H1 (cell line): ENCODE measurements at regions not wholly inside any gene's neighbourhood (a gene's known extent, or its start where the extent isn't known, plus 50 kb on each side); places are given as distances from the start of the nearest gene placed in this dataset.
"Not testable (repeated sequence)": the region's sequence is repeated elsewhere in the genome, so short reads cannot be mapped to it uniquely, and the experiment has no call there.

Source experiments
- CTCF ChIA-PET: fragments of 300-600 bp; sonication (Branson Sonifier 250); formaldehyde crosslinking; loops from one replicate; lab custom pipeline; 2021; ENCODE audit not compliant: partially characterized antibody; lab: Charles Lee
- POLR2A ChIA-PET: fragments of 300-600 bp; sonication (Branson Sonifier 250); formaldehyde crosslinking; loops from one replicate; lab custom pipeline; 2021; ENCODE audit warnings: inconsistent platforms; ENCODE audit not compliant: partially characterized antibody; lab: Charles Lee
- DNase-seq, 2 experiments: peaks; one replicate each; pipeline versions ENCODE4 v3.0.0 to v3.0.0-alpha.2; 2010 to 2022; ENCODE audit warnings: low spot score in 2 of 2, low read depth in 1 of 2, mixed read lengths in 1 of 2
- FAIRE-seq: peaks from 2 replicates; lab custom pipeline; 2011; peaks lifted over from hg19 to GRCh38; lab: Jason Lieb, UNC
- H2AFZ ChIP-seq: 2 replicates; pipeline ENCODE4 v1.8.1; 2012; ENCODE audit warnings: low read length, inconsistent platforms
- H2AK5ac ChIP-seq: 2 replicates; pipeline ENCODE4 v1.6.1; 2013; ENCODE audit warnings: low read depth, low read length
- H2BK120ac ChIP-seq: replicated peaks from 2 replicates; pipeline ENCODE3; 2013; ENCODE audit warnings: low read depth, low read length, inconsistent platforms
- H2BK12ac ChIP-seq: 2 replicates; pipeline ENCODE4 v1.6.1; 2013; ENCODE audit warnings: low read depth, low read length
- H2BK15ac ChIP-seq: 2 replicates; pipeline ENCODE4 v1.6.1; 2013; ENCODE audit warnings: low read length
- H2BK20ac ChIP-seq: 2 replicates; pipeline ENCODE4 v1.6.1; 2013; ENCODE audit warnings: low read length
- H2BK5ac ChIP-seq: 2 replicates; pipeline ENCODE4 v1.6.1; 2013; ENCODE audit warnings: low read depth, low read length
- H3K14ac ChIP-seq: 2 replicates; pipeline ENCODE4 v1.6.1; 2013; ENCODE audit warnings: inconsistent platforms; ENCODE audit not compliant: insufficient read length
- H3K18ac ChIP-seq: 2 replicates; pipeline ENCODE4 v1.6.1; 2013; ENCODE audit warnings: low read length; ENCODE audit errors: extremely low read depth
- H3K23ac ChIP-seq: 2 replicates; pipeline ENCODE4 v1.6.1; 2013; ENCODE audit warnings: inconsistent platforms; ENCODE audit not compliant: insufficient read length
- H3K23me2 ChIP-seq: 2 replicates; pipeline ENCODE4 v1.6.1; 2013; ENCODE audit warnings: low read depth, low read length
- H3K27ac ChIP-seq: 2 replicates; pipeline ENCODE4 v1.6.1; 2011; ENCODE audit warnings: low read depth, low read length, inconsistent platforms
- H3K27me3 ChIP-seq, 4 experiments: replicated peaks in 1 of 4; 1 replicate in 1 of 4; 2 replicates in 3 of 4; pipeline versions ENCODE4 v1.6.1 to v1.8.1; 2011 to 2013; ENCODE audit warnings: low read length in 3 of 4, mild to moderate bottlenecking in 3 of 4, inconsistent platforms in 2 of 4, mixed read lengths in 2 of 4, moderate library complexity in 1 of 4; ENCODE audit not compliant: control insufficient read depth in 3 of 4, insufficient read depth in 3 of 4; ENCODE audit errors: extremely low read depth in 1 of 4
- H3K36me3 ChIP-seq, 4 experiments: 2 replicates each; pipeline versions ENCODE4 v1.6.1 to v1.8.1; 2011 to 2013; ENCODE audit warnings: mild to moderate bottlenecking in 4 of 4, low read length in 3 of 4, moderate library complexity in 2 of 4, control low read depth in 1 of 4, inconsistent platforms in 1 of 4; ENCODE audit not compliant: insufficient read depth in 4 of 4, control insufficient read depth in 2 of 4
- H3K4ac ChIP-seq: replicated peaks from 2 replicates; pipeline ENCODE3; 2013; ENCODE audit warnings: low read length, low read depth, mixed read lengths, inconsistent platforms; ENCODE audit not compliant: insufficient read length
- H3K4me1 ChIP-seq, 4 experiments: replicated peaks in 1 of 4; 1 replicate in 1 of 4; 2 replicates in 3 of 4; pipeline versions ENCODE4 v1.6.1 to v1.8.1; 2011 to 2013; ENCODE audit warnings: low read length in 3 of 4, inconsistent platforms in 2 of 4, mixed read lengths in 1 of 4; ENCODE audit not compliant: insufficient read depth in 4 of 4, control insufficient read depth in 3 of 4
- H3K4me2 ChIP-seq, 2 experiments: 2 replicates each; pipeline versions ENCODE4 v1.6.1 to v1.8.1; 2011 to 2013; ENCODE audit warnings: low read depth in 2 of 2, low read length in 2 of 2, control low read depth in 1 of 2, inconsistent platforms in 1 of 2, mild to moderate bottlenecking in 1 of 2; ENCODE audit not compliant: insufficient read depth in 1 of 2
- H3K4me3 ChIP-seq, 4 experiments: fragments of 200-600, 300-600 bp in 1 of 4; sonication (generic), shearing (Covaris generic), sonication (Bioruptor Twin) in 1 of 4; 2 replicates each; pipeline versions ENCODE4 v1.5.1 to v1.8.1; 2011 to 2016; ENCODE audit warnings: low read length in 4 of 4, low read depth in 3 of 4, control low read depth in 2 of 4, inconsistent platforms in 2 of 4, mild to moderate bottlenecking in 2 of 4, mixed read lengths in 1 of 4, moderate library complexity in 1 of 4; ENCODE audit not compliant: insufficient read depth in 2 of 4; ENCODE audit errors: extremely low read depth in 1 of 4
- H3K56ac ChIP-seq: replicated peaks from 2 replicates; pipeline ENCODE3; 2013; ENCODE audit warnings: low read depth, mild to moderate bottlenecking, mixed read lengths, low read length, inconsistent platforms; ENCODE audit not compliant: insufficient read length
- H3K79me1 ChIP-seq: 2 replicates; pipeline ENCODE4 v1.6.1; 2013; ENCODE audit warnings: low read depth, low read length, control low read depth
- H3K79me2 ChIP-seq, 2 experiments: 2 replicates each; pipeline versions ENCODE4 v1.6.1 to v1.8.1; 2012 to 2013; ENCODE audit warnings: low read length in 2 of 2, mild to moderate bottlenecking in 2 of 2, inconsistent platforms in 1 of 2; ENCODE audit not compliant: insufficient read depth in 2 of 2, control insufficient read depth in 1 of 2
- H3K9ac ChIP-seq, 4 experiments: replicated peaks in 1 of 4; 1 replicate in 1 of 4; 2 replicates in 3 of 4; pipeline versions ENCODE4 v1.6.1 to v1.8.1; 2011 to 2013; ENCODE audit warnings: low read depth in 3 of 4, low read length in 3 of 4, control low read depth in 2 of 4, mild to moderate bottlenecking in 2 of 4, moderate library complexity in 2 of 4, inconsistent platforms in 1 of 4; ENCODE audit errors: extremely low read depth in 1 of 4
- H3K9me3 ChIP-seq, 2 experiments: 2 replicates each; pipeline versions ENCODE4 v1.6.1 to v1.8.1; 2012 to 2013; ENCODE audit warnings: mild to moderate bottlenecking in 2 of 2, moderate library complexity in 2 of 2, control low read depth in 1 of 2, inconsistent platforms in 1 of 2, low read depth in 1 of 2, low read length in 1 of 2, mixed read lengths in 1 of 2; ENCODE audit not compliant: insufficient read depth in 2 of 2
- H4K20me1 ChIP-seq, 2 experiments: replicated peaks in 1 of 2; 2 replicates each; pipeline versions ENCODE3 to v1.8.1; 2011 to 2013; ENCODE audit warnings: inconsistent platforms in 2 of 2, low read length in 2 of 2, mild to moderate bottlenecking in 1 of 2; ENCODE audit not compliant: insufficient read depth in 2 of 2, control insufficient read depth in 1 of 2
- H4K5ac ChIP-seq: 2 replicates; pipeline ENCODE4 v1.6.1; 2013; ENCODE audit warnings: low read length, low read depth, mixed read lengths, inconsistent platforms; ENCODE audit not compliant: insufficient read length
- H4K8ac ChIP-seq: 2 replicates; pipeline ENCODE4 v1.8.0; 2013; ENCODE audit warnings: mild to moderate bottlenecking, moderate library complexity, low read length, inconsistent platforms; ENCODE audit not compliant: insufficient read depth; ENCODE audit errors: extremely low read depth
- H4K91ac ChIP-seq: replicated peaks from 2 replicates; pipeline ENCODE3; 2013; ENCODE audit warnings: low read length, mixed read lengths, inconsistent platforms; ENCODE audit not compliant: insufficient read length
- CEBPB ChIP-seq: IDR thresholded peaks from 2 replicates; pipeline ENCODE4 v1.6.1; 2012; ENCODE audit warnings: low read depth, low read length
- CTBP2 ChIP-seq: IDR thresholded peaks from 2 replicates; pipeline ENCODE4 v1.7.0; 2011; ENCODE audit warnings: borderline replicate concordance, mild to moderate bottlenecking, moderate library complexity, mixed read lengths, low read length; ENCODE audit not compliant: insufficient read depth, insufficient read length
- FOSL1 ChIP-seq: IDR thresholded peaks from 2 replicates; pipeline ENCODE4 v1.6.1; 2011; ENCODE audit warnings: mild to moderate bottlenecking, low read depth, low read length, moderate library complexity; ENCODE audit not compliant: insufficient read depth
- JUND ChIP-seq: IDR thresholded peaks from 2 replicates; pipeline ENCODE4 v1.6.1; 2011; ENCODE audit warnings: mild to moderate bottlenecking, improper control_type of control experiment, low read length
- RAD21 ChIP-seq, 2 experiments: IDR thresholded peaks in 1 of 2; conservative IDR thresholded peaks in 1 of 2; 2 replicates each; pipeline ENCODE4 v1.6.1; 2011; ENCODE audit warnings: low read depth in 2 of 2, low read length in 2 of 2, improper control_type of control experiment in 1 of 2, inconsistent platforms in 1 of 2, mild to moderate bottlenecking in 1 of 2, moderate library complexity in 1 of 2
- RFX5 ChIP-seq: IDR thresholded peaks from 2 replicates; pipeline ENCODE4 v1.6.1; 2011; ENCODE audit warnings: low read depth, low read length, improper control_type of control experiment, borderline replicate concordance
- RXRA ChIP-seq: IDR thresholded peaks from 2 replicates; pipeline ENCODE4 v1.6.1; 2011; ENCODE audit warnings: low read depth, mild to moderate bottlenecking, low read length, moderate library complexity; ENCODE audit not compliant: insufficient read depth
- SIN3A ChIP-seq, 2 experiments: IDR thresholded peaks in 1 of 2; conservative IDR thresholded peaks in 1 of 2; 2 replicates each; pipeline ENCODE4 v1.6.1; 2011 to 2012; ENCODE audit warnings: low read length in 2 of 2, improper control_type of control experiment in 1 of 2, low read depth in 1 of 2, mild to moderate bottlenecking in 1 of 2
- SP4 ChIP-seq: IDR thresholded peaks from 2 replicates; pipeline ENCODE4 v1.6.1; 2012; ENCODE audit warnings: low read length, inconsistent platforms
- WGBS, 2 experiments: shearing (Covaris generic) in 1 of 2; methylation state at CpG; one replicate each; pipeline versions ENCODE4 v1.1.6 to v1.1.7; 2013 to 2015; ENCODE audit warnings: low lambda C conversion rate in 2 of 2, mixed read lengths in 2 of 2, inconsistent platforms in 1 of 2, low coverage in 1 of 2, missing lambda C conversion rate in 1 of 2; ENCODE audit not compliant: insufficient replicate concordance in 2 of 2, insufficient coverage in 1 of 2, insufficient read length in 1 of 2; ENCODE audit errors: extremely low coverage in 1 of 2, missing lambda C conversion rate in 1 of 2; 5-methylcytosine and 5-hydroxymethylcytosine counted together

GRCh38 chr3:109874896-109875708 is 537.8 kb upstream of the DPPA4 start (continued):
- TF ChIP-seq RFX5 = no peak
- TF ChIP-seq JUND = no peak
- no peak for TF ChIP-seq RAD21 (IDR thresholded peaks at IDR 0.05 in 1 of 2, conservative IDR thresholded peaks at IDR 0.05 in 1 of 2; ENCODE audit: low read depth in 2 of 2, low read length in 2 of 2)
- TF ChIP-seq RXRA = no peak
- no peak for TF ChIP-seq CTBP2
- TF ChIP-seq FOSL1 = no peak
- TF ChIP-seq CEBPB = no peak
- TF ChIP-seq SP4 = no peak
- TF ChIP-seq SIN3A (conservative IDR thresholded peaks at IDR 0.05 in 1 of 2, IDR thresholded peaks at IDR 0.05 in 1 of 2; ENCODE audit: low read depth in 1 of 2, low read length in 2 of 2) = no peak

GRCh38 chr3:109877616-109878015 is 540.3 kb upstream of the DPPA4 start:
- FAIRE-seq, H3K4me3 ChIP-seq, H3K4ac ChIP-seq, H2AFZ ChIP-seq, H3K23me2 ChIP-seq, H4K5ac ChIP-seq, H3K4me1 ChIP-seq, POLR2A ChIA-PET, H2BK20ac ChIP-seq, H3K23ac ChIP-seq, H2BK5ac ChIP-seq, H3K14ac ChIP-seq, H3K4me2 ChIP-seq, H3K79me2 ChIP-seq, H3K56ac ChIP-seq, H3K79me1 ChIP-seq, H3K27me3 ChIP-seq, DNase-seq, H2BK120ac ChIP-seq, H3K9ac ChIP-seq, H2BK12ac ChIP-seq, H4K91ac ChIP-seq, H4K20me1 ChIP-seq, CTCF ChIA-PET, H3K27ac ChIP-seq, H4K8ac ChIP-seq, H3K18ac ChIP-seq, H3K36me3 ChIP-seq, H3K9me3 ChIP-seq, H2BK15ac ChIP-seq, H2AK5ac ChIP-seq: not testable (repeated sequence)
- 91% methylated on average over 2 of the region's 2 CpGs; no CpG with 5 or more reads in 1 of the 2 experiments for WGBS, 2 experiments
